ENCODE measurements at regions not wholly inside any gene's neighbourhood (a gene's known extent, or its start where the extent isn't known, plus 50 kb on each side); places are given as distances from the start of the nearest gene placed in this dataset.

GRCh38 chr14:32254952-32255679, 52.0 kb upstream of the RNU6-8 start:
- peak; percentile 60 for DNase-seq

GRCh38 chr14:32255789-32256188, 52.7 kb upstream of the RNU6-8 start:
- no peak for DNase-seq

GRCh38 chr14:32256576-32256975, 53.5 kb upstream of the RNU6-8 start:
- DNase-seq = no peak

GRCh38 chr14:32258336-32258993, 55.4 kb upstream of the RNU6-8 start:
- peak; percentile 54 for DNase-seq

GRCh38 chr14:32259368-32260013, 56.4 kb upstream of the RNU6-8 start:
- DNase-seq = no peak

GRCh38 chr14:32263939-32264567, 61.0 kb upstream of the RNU6-8 start:
- no peak for DNase-seq

- no peak for DNase-seq
Observed at GRCh38 chr14:32265584-32265983, 62.5 kb upstream of the RNU6-8 start.

GRCh38 chr14:32277998-32278397, 51.1 kb upstream of the AKAP6 start:
- DNase-seq = no peak

All from inflammatory macrophage treated with lipopolysaccharide for 4 hours (primary cell).